C4-2B (cell line): ENCODE measurements at regions not wholly inside any gene's neighbourhood (a gene's known extent, or its start where the extent isn't known, plus 50 kb on each side); places are given as distances from the start of the nearest gene placed in this dataset.

Experiments
- H3K27ac ChIP-seq: fragments of 450-650 bp; 2 replicates; pipeline ENCODE4 v1.5.1; 2017
- ZFX ChIP-seq: fragments of 450-650 bp; IDR thresholded peaks from 2 replicates; pipeline ENCODE4 v1.6.1; 2017
- TF ChIP-seq, protein P1 (sequence below): fragments of 450-650 bp; conservative IDR thresholded peaks from 2 replicates; pipeline ENCODE4 v1.5.1; 2017; ENCODE audit warnings: mild to moderate bottlenecking

DNA sequence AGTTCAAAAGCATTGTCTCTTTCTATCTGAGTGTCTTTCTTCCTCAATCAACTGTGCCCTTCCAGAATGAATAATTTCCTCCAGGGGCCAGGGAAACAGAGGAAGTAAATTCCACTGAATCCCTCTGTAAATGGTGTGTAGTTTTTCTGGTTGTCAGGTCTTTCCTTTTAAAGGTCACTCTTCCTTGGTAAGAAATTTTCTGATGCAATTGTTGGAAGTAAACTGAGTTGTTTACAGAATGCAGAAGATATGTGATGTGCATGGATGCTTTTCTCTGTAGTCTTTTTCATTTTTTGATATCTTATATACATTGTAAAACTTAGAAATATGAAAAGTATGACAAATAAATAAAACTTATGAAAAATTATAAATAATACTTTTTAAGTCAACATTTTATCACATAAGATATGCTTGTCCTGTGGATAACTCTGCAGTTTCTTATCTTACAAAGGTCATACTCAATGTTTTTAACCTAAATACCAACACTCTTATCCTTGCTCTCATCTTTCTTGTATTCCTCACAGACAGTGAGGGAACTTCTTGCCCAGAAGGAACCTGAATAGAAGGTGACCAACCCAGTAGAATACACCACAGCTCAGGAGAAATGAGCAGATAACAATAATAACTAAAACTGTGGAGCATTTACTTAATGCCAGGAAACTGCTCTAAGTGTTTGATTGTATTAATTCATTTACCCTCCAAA is 234.5 kb downstream of the METTL4 start:
- no peak for TF ChIP-seq ZFX
- TF ChIP-seq, protein P1, sequence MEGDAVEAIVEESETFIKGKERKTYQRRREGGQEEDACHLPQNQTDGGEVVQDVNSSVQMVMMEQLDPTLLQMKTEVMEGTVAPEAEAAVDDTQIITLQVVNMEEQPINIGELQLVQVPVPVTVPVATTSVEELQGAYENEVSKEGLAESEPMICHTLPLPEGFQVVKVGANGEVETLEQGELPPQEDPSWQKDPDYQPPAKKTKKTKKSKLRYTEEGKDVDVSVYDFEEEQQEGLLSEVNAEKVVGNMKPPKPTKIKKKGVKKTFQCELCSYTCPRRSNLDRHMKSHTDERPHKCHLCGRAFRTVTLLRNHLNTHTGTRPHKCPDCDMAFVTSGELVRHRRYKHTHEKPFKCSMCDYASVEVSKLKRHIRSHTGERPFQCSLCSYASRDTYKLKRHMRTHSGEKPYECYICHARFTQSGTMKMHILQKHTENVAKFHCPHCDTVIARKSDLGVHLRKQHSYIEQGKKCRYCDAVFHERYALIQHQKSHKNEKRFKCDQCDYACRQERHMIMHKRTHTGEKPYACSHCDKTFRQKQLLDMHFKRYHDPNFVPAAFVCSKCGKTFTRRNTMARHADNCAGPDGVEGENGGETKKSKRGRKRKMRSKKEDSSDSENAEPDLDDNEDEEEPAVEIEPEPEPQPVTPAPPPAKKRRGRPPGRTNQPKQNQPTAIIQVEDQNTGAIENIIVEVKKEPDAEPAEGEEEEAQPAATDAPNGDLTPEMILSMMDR: no peak
- H3K27ac ChIP-seq: no peak overlapping the region

DNA sequence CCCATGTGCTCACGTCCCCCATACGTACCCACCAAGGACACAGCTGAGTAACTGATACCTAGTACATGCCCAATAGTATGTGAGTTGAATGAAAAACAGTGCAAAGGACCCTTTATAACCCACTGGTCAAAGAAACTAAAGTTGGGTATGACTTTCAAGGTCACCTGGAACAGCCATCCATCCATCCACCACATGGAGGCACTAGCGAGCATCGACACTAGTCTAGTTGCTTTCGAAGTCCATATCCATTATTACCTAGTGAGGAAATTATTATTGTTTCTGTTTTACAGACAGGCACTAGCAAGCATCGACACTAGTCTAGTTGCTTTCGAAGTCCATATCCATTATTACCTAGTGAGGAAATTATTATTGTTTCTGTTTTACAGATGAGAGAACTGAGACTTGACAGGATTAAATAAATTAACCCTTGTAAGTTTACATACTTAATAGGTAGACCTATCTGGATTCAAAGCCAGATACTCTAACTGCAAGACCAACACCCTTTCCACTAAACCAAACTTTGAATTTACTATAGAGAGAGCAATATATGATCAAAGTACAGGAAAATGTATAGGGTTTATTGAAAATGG is 233.7 kb downstream of the METTL4 start:
- no peak for TF ChIP-seq ZFX
- TF ChIP-seq, protein P1: peak; percentile 88
- H3K27ac ChIP-seq: no peak overlapping the region

DNA sequence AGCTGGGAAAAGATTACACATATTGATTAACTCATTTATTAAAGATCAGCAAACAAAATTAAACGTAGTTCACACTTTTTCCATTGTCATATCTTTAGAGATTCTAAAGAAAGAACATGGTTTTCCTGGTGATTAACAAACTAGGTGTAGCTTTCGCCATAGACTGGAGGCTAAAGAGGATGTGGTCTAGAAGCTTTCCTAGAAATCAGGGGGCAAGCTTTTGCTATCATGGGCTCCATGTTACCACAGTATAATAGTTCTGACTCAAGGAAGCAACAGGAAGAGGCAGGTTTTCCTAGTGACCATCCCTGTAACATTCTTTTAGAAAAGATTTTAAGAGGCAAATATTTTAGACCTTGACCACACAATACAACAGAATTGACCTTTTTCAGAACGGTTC is 232.7 kb downstream of the METTL4 start:
- TF ChIP-seq, protein P1: no peak
- no peak for TF ChIP-seq ZFX
- H3K27ac ChIP-seq: no peak overlapping the region

DNA sequence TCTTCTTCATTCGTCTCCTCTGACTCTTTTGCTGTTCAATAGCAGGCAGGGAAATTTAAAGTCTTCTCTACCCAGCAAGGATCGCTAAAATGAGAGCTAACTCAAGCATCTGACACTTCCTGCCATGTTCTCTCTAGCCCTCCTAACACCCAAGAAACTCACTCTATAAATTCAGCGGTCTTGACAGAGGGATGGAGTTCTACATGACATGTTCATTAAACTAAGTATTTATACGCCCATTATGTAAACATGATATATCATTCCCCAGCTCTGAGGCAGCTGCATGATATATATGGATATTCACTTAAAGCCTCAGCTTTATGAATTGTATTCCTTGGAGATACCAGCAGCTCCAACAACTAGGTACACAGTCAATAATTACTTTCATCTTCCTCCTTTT is 231.0 kb downstream of the METTL4 start:
- H3K27ac ChIP-seq: no peak overlapping the region
- no peak for TF ChIP-seq ZFX
- TF ChIP-seq, protein P1: no peak

DNA sequence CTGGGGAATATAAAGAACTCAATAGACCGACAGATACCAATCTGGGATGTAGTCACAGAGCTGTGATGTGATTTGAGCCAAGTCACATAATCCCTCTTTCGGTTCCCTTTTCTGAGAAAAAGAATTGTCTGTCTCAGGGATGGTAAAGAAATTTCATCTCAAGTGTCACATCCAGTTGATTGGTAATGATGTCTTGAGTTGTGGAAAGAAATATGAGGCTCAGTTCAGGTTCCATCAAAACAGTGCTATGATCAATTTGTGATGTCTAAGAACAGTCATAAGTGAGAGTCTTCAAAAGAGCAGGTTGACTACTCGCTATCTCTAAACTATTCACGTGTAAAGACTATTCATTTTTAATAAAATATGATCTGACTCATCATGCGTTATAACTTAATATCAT is 223.3 kb downstream of the METTL4 start:
- H3K27ac ChIP-seq: no peak overlapping the region
- no peak for TF ChIP-seq ZFX
- TF ChIP-seq, protein P1: no peak

DNA sequence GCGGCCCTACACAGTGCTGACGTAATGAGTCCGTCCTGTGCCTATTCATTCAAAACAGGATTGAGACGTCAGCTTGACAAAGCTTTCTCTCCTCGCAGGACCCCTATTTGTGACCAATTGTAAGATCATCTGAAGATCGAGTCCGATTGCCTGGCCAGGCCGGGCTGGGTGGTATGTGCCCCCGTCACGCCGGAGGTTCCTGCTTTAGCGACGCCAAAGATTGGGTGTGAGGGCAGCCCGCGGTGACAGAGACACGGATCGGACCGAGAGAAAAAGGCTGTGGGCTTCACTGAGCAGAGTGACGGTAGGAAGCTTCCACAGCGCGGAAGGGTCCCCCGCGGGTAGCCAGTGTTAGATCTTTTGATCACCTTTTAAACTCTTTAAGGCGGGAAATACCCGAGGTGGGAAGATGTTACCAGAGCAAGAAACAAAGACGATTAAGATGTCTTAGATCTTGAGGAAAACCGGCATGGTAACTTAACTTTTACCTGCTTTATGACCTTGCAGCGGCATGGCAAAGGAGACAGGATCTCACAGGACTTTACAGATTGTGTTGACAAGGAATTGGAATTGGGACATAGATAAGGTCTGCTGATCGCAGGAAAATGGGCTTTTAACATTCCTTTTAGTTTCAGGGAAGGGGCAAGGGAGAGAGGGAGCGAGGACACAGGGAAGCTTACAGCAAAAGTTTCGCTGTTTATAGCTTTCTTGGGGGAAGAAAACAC is 220.0 kb downstream of the METTL4 start:
- TF ChIP-seq, protein P1: no peak
- no peak for TF ChIP-seq ZFX
- H3K27ac ChIP-seq: no peak overlapping the region

DNA sequence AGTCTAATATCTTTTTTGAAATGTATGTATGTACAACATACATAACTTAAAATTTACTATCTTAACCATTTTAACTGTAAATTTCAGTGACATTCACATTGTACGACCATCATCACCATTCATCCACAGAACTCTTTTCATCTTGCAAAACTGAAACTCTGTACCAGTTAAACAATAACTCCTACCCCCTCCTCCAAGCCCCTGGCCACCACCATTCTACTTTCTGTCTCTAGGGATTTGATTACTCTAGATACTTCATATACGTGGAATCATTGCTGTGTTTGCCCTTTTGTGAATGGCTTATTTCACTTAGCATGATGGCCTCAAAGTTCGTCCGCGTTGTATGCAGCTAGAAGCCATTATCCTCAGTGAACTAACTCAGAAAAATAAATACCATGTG is 217.0 kb downstream of the METTL4 start:
- TF ChIP-seq ZFX: no peak
- TF ChIP-seq, protein P1: no peak
- no peak overlapping the region for H3K27ac ChIP-seq
